Fibroblast of lung (primary cell): ENCODE measurements at regions not wholly inside any gene's neighbourhood (a gene's known extent, or its start where the extent isn't known, plus 50 kb on each side); places are given as distances from the start of the nearest gene placed in this dataset.

Experiments
- EZH2 ChIP-seq: IDR thresholded peaks from 2 replicates; pipeline ENCODE4 v1.5.1; 2012; ENCODE audit warnings: low read length, control low read depth, mild to moderate bottlenecking; ENCODE audit errors: missing control alignments
- TF ChIP-seq, protein P1 (sequence below), 2 donors: IDR thresholded peaks in 1 of 2; conservative IDR thresholded peaks in 1 of 2; 1 replicate in 1 of 2; 2 replicates in 1 of 2; pipeline ENCODE4 v1.5.1; 2011 to 2012; ENCODE audit warnings: low read length in 2 of 2, control low read depth in 1 of 2, inconsistent platforms in 1 of 2, low read depth in 1 of 2, mild to moderate bottlenecking in 1 of 2

DNA sequence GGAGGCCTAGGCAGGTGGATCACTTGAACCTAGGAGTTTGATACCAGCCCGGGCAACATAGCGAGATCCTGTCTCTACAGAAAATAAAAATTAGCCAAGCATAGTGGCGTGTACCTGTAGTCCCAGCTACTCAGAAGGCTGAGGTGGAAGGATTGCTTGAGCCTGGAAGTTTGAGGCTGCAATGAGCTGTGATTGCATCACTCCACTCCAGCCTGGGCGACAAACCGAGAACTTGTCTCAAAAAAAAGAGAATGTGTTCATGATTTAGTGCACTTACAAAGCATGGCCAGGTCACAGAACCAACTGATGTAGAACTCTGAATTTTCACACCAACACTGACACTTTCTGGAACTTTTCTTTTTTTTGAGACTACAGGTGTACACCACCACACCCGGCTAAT, 182.7 kb downstream of the ZFP64 start:
- TF ChIP-seq, protein P1, sequence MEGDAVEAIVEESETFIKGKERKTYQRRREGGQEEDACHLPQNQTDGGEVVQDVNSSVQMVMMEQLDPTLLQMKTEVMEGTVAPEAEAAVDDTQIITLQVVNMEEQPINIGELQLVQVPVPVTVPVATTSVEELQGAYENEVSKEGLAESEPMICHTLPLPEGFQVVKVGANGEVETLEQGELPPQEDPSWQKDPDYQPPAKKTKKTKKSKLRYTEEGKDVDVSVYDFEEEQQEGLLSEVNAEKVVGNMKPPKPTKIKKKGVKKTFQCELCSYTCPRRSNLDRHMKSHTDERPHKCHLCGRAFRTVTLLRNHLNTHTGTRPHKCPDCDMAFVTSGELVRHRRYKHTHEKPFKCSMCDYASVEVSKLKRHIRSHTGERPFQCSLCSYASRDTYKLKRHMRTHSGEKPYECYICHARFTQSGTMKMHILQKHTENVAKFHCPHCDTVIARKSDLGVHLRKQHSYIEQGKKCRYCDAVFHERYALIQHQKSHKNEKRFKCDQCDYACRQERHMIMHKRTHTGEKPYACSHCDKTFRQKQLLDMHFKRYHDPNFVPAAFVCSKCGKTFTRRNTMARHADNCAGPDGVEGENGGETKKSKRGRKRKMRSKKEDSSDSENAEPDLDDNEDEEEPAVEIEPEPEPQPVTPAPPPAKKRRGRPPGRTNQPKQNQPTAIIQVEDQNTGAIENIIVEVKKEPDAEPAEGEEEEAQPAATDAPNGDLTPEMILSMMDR (conservative IDR thresholded peaks at IDR 0.05 in 1 of 2, IDR thresholded peaks at IDR 0.05 in 1 of 2; ENCODE audit: low read depth in 1 of 2, low read length in 2 of 2), result no peak
- TF ChIP-seq EZH2, result no peak
